HEK293 (cell line): ENCODE measurements at regions not wholly inside any gene's neighbourhood (a gene's known extent, or its start where the extent isn't known, plus 50 kb on each side); places are given as distances from the start of the nearest gene placed in this dataset.
"Not testable (repeated sequence)": the region's sequence is repeated elsewhere in the genome, so short reads cannot be mapped to it uniquely, and the experiment has no call there.

Source experiments
- CTCF ChIA-PET: fragments of 350-600 bp; formaldehyde crosslinking; extraction: SDS; loops from one replicate; lab custom pipeline; 2021; ENCODE audit warnings: antibody characterized with exemption; lab: Yijun Ruan, JAX
- POLR2A ChIA-PET: fragments of 300-600 bp; formaldehyde crosslinking; extraction: SDS; loops from one replicate; lab custom pipeline; 2020; ENCODE audit warnings: antibody characterized with exemption, inconsistent platforms; lab: Yijun Ruan, JAX
- H3K27ac ChIP-seq: fragments of 200-500 bp; sonication (Bioruptor generic); 2 replicates; pipeline ENCODE4 v1.5.1; 2014; ENCODE audit warnings: low read depth, low read length, control low read depth, inconsistent platforms; ENCODE audit errors: extremely low read depth
- H3K36me3 ChIP-seq, 2 experiments: fragments of 200-500 bp in 1 of 2; sonication (Bioruptor generic) in 1 of 2; 1 replicate in 1 of 2; 2 replicates in 1 of 2; pipeline ENCODE4 v1.5.1; 2014 to 2017; ENCODE audit warnings: inconsistent platforms in 2 of 2, low read length in 2 of 2; ENCODE audit not compliant: control insufficient read depth in 2 of 2, insufficient read depth in 1 of 2
- H3K4me1 ChIP-seq: fragments of 200-500 bp; sonication (Bioruptor generic); 2 replicates; pipeline ENCODE4 v1.5.1; 2014; ENCODE audit warnings: mild to moderate bottlenecking, low read length, inconsistent platforms; ENCODE audit not compliant: control insufficient read depth, insufficient read depth
- H3K4me3 ChIP-seq: 2 replicates; pipeline ENCODE4 v1.5.1; 2011; ENCODE audit warnings: low read depth, mild to moderate bottlenecking, control low read depth, low read length, moderate library complexity
- H3K9me3 ChIP-seq: fragments of 200-500 bp; sonication (Bioruptor generic); 2 replicates; pipeline ENCODE4 v1.5.1; 2014; ENCODE audit warnings: low read depth, low read length, inconsistent platforms; ENCODE audit not compliant: control insufficient read depth, insufficient read depth
- FEZF1 ChIP-seq: fragments of 450-650 bp; formaldehyde crosslinking; IDR thresholded peaks from 2 replicates; pipeline ENCODE4 v1.5.1; 2016; ENCODE audit warnings: missing biosample characterization, missing genetic modification characterization
- OSR2 ChIP-seq: fragments of 450-650 bp; formaldehyde crosslinking; IDR thresholded peaks from 2 replicates; pipeline ENCODE4 v1.5.1; 2016; ENCODE audit warnings: missing biosample characterization, missing genetic modification characterization
- SP7 ChIP-seq: fragments of 450-650 bp; formaldehyde crosslinking; IDR thresholded peaks from 2 replicates; pipeline ENCODE4 v1.5.1; 2016; ENCODE audit warnings: missing biosample characterization, missing genetic modification characterization
- ZNF112 ChIP-seq: fragments of 450-650 bp; formaldehyde crosslinking; IDR thresholded peaks from 2 replicates; pipeline ENCODE4 v1.5.0; 2017; ENCODE audit warnings: missing biosample characterization, missing genetic modification characterization
- ZNF121 ChIP-seq: fragments of 450-650 bp; formaldehyde crosslinking; IDR thresholded peaks from 2 replicates; pipeline ENCODE4 v1.5.1; 2016; ENCODE audit warnings: missing biosample characterization, missing genetic modification characterization
- ZNF133 ChIP-seq: fragments of 450-650 bp; formaldehyde crosslinking; IDR thresholded peaks from 2 replicates; pipeline ENCODE4 v1.5.1; 2016; ENCODE audit warnings: missing biosample characterization, missing genetic modification characterization
- ZNF202 ChIP-seq: fragments of 450-650 bp; formaldehyde crosslinking; IDR thresholded peaks from 2 replicates; pipeline ENCODE4 v1.5.1; 2016; ENCODE audit warnings: missing biosample characterization, missing genetic modification characterization, borderline replicate concordance
- ZNF221 ChIP-seq: fragments of 450-650 bp; formaldehyde crosslinking; IDR thresholded peaks from 2 replicates; pipeline ENCODE4 v1.5.1; 2017; ENCODE audit warnings: missing biosample characterization, missing genetic modification characterization, borderline replicate concordance
- ZNF324 ChIP-seq: fragments of 450-650 bp; formaldehyde crosslinking; IDR thresholded peaks from 2 replicates; pipeline ENCODE4 v1.5.1; 2016; ENCODE audit warnings: missing biosample characterization, missing genetic modification characterization
- ZNF350 ChIP-seq: fragments of 450-650 bp; formaldehyde crosslinking; IDR thresholded peaks from 2 replicates; pipeline ENCODE4 v1.5.0; 2017; ENCODE audit warnings: missing biosample characterization, mild to moderate bottlenecking, missing genetic modification characterization
- ZNF391 ChIP-seq: fragments of 450-650 bp; formaldehyde crosslinking; IDR thresholded peaks from 2 replicates; pipeline ENCODE4 v1.5.1; 2016; ENCODE audit warnings: low read depth, missing biosample characterization, missing genetic modification characterization, borderline replicate concordance
- ZNF423 ChIP-seq: fragments of 450-650 bp; formaldehyde crosslinking; IDR thresholded peaks from 2 replicates; pipeline ENCODE4 v1.5.1; 2016; ENCODE audit warnings: missing biosample characterization, missing genetic modification characterization
- ZNF529 ChIP-seq: fragments of 450-650 bp; formaldehyde crosslinking; IDR thresholded peaks from 2 replicates; pipeline ENCODE4 v1.5.1; 2017; ENCODE audit warnings: missing genetic modification characterization, missing biosample characterization; ENCODE audit not compliant: insufficient replicate concordance
- ZNF639 ChIP-seq: fragments of 450-650 bp; formaldehyde crosslinking; IDR thresholded peaks from 2 replicates; pipeline ENCODE4 v1.5.1; 2016; ENCODE audit warnings: missing biosample characterization, missing genetic modification characterization
- ZNF670 ChIP-seq: fragments of 450-650 bp; formaldehyde crosslinking; IDR thresholded peaks from 2 replicates; pipeline ENCODE4 v1.5.1; 2016; ENCODE audit warnings: missing biosample characterization, missing genetic modification characterization, low read depth
- ZNF707 ChIP-seq: fragments of 450-650 bp; formaldehyde crosslinking; IDR thresholded peaks from 2 replicates; pipeline ENCODE4 v1.5.1; 2016; ENCODE audit warnings: missing biosample characterization, missing genetic modification characterization
- ZNF791 ChIP-seq: fragments of 450-650 bp; formaldehyde crosslinking; IDR thresholded peaks from 2 replicates; pipeline ENCODE4 v1.5.1; 2016; ENCODE audit warnings: missing biosample characterization, missing genetic modification characterization
- ZSCAN16 ChIP-seq: fragments of 450-650 bp; formaldehyde crosslinking; IDR thresholded peaks from 2 replicates; pipeline ENCODE4 v1.5.1; 2016; ENCODE audit warnings: missing biosample characterization, missing genetic modification characterization
- ZSCAN30 ChIP-seq: fragments of 450-650 bp; IDR thresholded peaks from 2 replicates; pipeline ENCODE4 v1.5.1; 2018; ENCODE audit warnings: missing biosample characterization, mild to moderate bottlenecking, missing genetic modification characterization, moderate library complexity
- TF ChIP-seq, protein P1 (sequence below): fragments of 450-650 bp; formaldehyde crosslinking; IDR thresholded peaks from 2 replicates; pipeline ENCODE4 v1.5.1; 2017; ENCODE audit warnings: missing biosample characterization, missing genetic modification characterization
- TF ChIP-seq, protein P2 (sequence below): fragments of 450-650 bp; IDR thresholded peaks from 2 replicates; pipeline ENCODE4 v1.5.1; 2018; ENCODE audit warnings: missing biosample characterization, missing genetic modification characterization
- TF ChIP-seq, protein P3 (sequence below): fragments of 450-650 bp; formaldehyde crosslinking; IDR thresholded peaks from 2 replicates; pipeline ENCODE4 v1.5.1; 2016; ENCODE audit warnings: missing biosample characterization, missing genetic modification characterization

- H3K27ac ChIP-seq, POLR2A ChIA-PET, H3K4me3 ChIP-seq: not testable (repeated sequence)
- TF ChIP-seq FEZF1 (peak; percentile 83), OSR2 (peak; percentile 26; the same call in 1 of the 2 replicates)
- TF ChIP-seq, protein P1, sequence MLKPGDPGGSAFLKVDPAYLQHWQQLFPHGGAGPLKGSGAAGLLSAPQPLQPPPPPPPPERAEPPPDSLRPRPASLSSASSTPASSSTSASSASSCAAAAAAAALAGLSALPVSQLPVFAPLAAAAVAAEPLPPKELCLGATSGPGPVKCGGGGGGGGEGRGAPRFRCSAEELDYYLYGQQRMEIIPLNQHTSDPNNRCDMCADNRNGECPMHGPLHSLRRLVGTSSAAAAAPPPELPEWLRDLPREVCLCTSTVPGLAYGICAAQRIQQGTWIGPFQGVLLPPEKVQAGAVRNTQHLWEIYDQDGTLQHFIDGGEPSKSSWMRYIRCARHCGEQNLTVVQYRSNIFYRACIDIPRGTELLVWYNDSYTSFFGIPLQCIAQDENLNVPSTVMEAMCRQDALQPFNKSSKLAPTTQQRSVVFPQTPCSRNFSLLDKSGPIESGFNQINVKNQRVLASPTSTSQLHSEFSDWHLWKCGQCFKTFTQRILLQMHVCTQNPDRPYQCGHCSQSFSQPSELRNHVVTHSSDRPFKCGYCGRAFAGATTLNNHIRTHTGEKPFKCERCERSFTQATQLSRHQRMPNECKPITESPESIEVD (tag by site-specific recombination): peak; percentile 1; the same call in 1 of the 2 replicates
- TF ChIP-seq, all 188 proteins: peak for 3; not testable (repeated sequence) for 185
- not testable (repeated sequence) for H3K36me3 ChIP-seq, H3K4me1 ChIP-seq, H3K9me3 ChIP-seq
- CTCF ChIA-PET: interaction anchor here (0.6 to 1.1 kb wide), 2 partner anchors 34 to 326 kb away, joined by 3 read pairs; no protein-coding TSS in a partner anchor
Observed at GRCh38 chr15:66980326-66980725, 85.1 kb upstream of the SMAD3 start.

- CTCF ChIA-PET: no interaction called here
Observed at GRCh38 chr15:66981771-66982170, 83.6 kb upstream of the SMAD3 start.

DNA sequence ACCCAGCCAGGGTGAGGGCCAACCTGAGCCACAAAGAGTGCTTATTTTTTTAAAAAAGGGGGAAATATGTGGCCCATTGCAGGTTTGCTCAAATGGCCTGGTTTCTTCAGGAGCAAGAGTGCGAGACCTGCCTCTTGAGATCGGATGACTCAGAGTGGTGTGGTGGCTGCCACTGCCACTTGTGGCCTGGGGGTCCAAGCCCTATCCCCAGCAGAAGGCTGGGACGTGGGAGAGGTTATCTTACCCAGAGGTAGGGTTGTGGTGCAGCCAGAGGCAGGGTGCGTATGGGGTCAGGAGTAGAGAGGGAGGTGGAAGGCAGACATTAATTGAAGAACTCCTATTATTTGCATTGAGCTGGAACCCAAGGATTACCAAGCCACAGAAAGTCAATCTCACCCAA, 83.2 kb upstream of the SMAD3 start:
- Histone ChIP-seq H3K27ac (no peak overlapping the region), H3K36me3 (no peaks in the 10 kb centered on the region), H3K9me3 (no peaks in the 10 kb centered on the region), H3K4me1 (no peaks in the 10 kb centered on the region), H3K4me3 (no peak overlapping the region)
- TF ChIP-seq, protein P2, sequence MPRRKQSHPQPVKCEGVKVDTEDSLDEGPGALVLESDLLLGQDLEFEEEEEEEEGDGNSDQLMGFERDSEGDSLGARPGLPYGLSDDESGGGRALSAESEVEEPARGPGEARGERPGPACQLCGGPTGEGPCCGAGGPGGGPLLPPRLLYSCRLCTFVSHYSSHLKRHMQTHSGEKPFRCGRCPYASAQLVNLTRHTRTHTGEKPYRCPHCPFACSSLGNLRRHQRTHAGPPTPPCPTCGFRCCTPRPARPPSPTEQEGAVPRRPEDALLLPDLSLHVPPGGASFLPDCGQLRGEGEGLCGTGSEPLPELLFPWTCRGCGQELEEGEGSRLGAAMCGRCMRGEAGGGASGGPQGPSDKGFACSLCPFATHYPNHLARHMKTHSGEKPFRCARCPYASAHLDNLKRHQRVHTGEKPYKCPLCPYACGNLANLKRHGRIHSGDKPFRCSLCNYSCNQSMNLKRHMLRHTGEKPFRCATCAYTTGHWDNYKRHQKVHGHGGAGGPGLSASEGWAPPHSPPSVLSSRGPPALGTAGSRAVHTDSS (tag by site-specific recombination): no peak
- TF ChIP-seq ZNF529 (tag by site-specific recombination): no peak
- no peak for TF ChIP-seq SP7 (tag by site-specific recombination)
- TF ChIP-seq ZNF639 (tag by site-specific recombination): no peak
- no peak for TF ChIP-seq ZNF324 (tag by site-specific recombination)
- no peak for TF ChIP-seq ZNF202
- TF ChIP-seq ZSCAN16: no peak
- no peak for TF ChIP-seq ZNF221
- TF ChIP-seq ZSCAN30 (tag by site-specific recombination): no peak
- TF ChIP-seq ZNF423: no peak
- TF ChIP-seq, protein P3, sequence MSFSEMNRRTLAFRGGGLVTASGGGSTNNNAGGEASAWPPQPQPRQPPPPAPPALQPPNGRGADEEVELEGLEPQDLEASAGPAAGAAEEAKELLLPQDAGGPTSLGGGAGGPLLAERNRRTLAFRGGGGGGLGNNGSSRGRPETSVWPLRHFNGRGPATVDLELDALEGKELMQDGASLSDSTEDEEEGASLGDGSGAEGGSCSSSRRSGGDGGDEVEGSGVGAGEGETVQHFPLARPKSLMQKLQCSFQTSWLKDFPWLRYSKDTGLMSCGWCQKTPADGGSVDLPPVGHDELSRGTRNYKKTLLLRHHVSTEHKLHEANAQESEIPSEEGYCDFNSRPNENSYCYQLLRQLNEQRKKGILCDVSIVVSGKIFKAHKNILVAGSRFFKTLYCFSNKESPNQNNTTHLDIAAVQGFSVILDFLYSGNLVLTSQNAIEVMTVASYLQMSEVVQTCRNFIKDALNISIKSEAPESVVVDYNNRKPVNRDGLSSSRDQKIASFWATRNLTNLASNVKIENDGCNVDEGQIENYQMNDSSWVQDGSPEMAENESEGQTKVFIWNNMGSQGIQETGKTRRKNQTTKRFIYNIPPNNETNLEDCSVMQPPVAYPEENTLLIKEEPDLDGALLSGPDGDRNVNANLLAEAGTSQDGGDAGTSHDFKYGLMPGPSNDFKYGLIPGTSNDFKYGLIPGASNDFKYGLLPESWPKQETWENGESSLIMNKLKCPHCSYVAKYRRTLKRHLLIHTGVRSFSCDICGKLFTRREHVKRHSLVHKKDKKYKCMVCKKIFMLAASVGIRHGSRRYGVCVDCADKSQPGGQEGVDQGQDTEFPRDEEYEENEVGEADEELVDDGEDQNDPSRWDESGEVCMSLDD: no peak
- CTCF ChIA-PET: no interaction called here
- POLR2A ChIA-PET: no interaction called here

More at GRCh38 chr15:66981771-66982170, 83.6 kb upstream of the SMAD3 start:
- no peak overlapping the region for H3K27ac ChIP-seq
- POLR2A ChIA-PET: no interaction called here
- TF ChIP-seq ZNF133 (tag by site-specific recombination) (no peak), ZNF350 (tag by site-specific recombination) (no peak), ZNF707 (tag by site-specific recombination) (no peak), ZNF221 (no peak), ZNF791 (tag by site-specific recombination) (no peak), ZNF670 (no peak), ZNF121 (tag by site-specific recombination) (no peak), ZNF391 (no peak), ZNF112 (tag by site-specific recombination) (no peak)
- TF ChIP-seq, all 188 proteins: peak for 0
- no peaks in the 10 kb centered on the region; the same call in 1 of the 2 replicates for H3K4me1 ChIP-seq
- no peak overlapping the region for H3K4me3 ChIP-seq
- no peaks in the 10 kb centered on the region for H3K36me3 ChIP-seq
- no peaks in the 10 kb centered on the region for H3K9me3 ChIP-seq
